OCI-LY3 (cell line): ENCODE measurements at regions not wholly inside any gene's neighbourhood (a gene's known extent, or its start where the extent isn't known, plus 50 kb on each side); places are given as distances from the start of the nearest gene placed in this dataset.

Source experiments
- EZH2phosphoT487 ChIP-seq: fragments of 200-600 bp; shearing (Covaris generic); IDR thresholded peaks from 2 replicates; pipeline ENCODE4 v1.6.1; 2018; ENCODE audit warnings: antibody characterized with exemption, mixed run types, low read depth
- TF ChIP-seq, protein P1 (sequence below): fragments of 200-600, 300-600 bp; sonication (generic); IDR thresholded peaks from 2 replicates; pipeline ENCODE4 v1.5.1; 2014; ENCODE audit warnings: antibody characterized with exemption, low read length, low read depth

DNA sequence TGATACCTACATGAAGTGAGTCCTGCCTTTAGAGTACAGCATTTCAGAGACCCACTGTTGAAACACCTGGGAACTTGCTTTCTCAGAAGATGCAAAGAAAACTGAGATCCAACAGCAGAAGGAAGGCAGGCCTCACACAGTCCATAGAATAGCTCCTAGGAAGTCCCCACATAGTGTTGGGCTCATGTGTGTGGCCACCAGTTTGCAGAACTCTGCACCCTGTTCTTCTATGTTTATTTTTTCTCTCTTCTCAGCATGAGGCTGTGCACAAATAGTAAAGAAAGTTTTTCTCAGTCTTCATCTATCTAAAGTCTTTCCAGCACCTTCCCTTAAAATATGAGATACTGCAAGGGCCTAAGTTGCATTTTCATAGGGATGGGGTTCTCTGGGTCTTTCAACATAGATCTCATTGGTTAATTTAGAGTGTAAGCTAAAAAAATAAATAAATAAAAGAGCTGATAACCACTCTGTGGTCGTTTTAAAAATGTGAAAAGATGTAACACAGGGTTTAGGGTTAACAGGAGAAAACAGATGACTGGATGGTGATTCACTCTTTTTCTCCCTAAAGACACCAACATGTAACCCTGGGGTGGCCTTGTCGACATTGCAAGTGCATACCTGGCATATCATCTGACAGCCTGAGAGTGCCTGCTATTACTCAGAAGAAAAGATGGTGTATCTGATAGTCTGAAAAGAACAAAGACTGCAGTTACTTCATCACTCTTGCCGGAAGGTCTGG lies 94.6 kb downstream of the ZC3H11B start:
- TF ChIP-seq, protein P1, sequence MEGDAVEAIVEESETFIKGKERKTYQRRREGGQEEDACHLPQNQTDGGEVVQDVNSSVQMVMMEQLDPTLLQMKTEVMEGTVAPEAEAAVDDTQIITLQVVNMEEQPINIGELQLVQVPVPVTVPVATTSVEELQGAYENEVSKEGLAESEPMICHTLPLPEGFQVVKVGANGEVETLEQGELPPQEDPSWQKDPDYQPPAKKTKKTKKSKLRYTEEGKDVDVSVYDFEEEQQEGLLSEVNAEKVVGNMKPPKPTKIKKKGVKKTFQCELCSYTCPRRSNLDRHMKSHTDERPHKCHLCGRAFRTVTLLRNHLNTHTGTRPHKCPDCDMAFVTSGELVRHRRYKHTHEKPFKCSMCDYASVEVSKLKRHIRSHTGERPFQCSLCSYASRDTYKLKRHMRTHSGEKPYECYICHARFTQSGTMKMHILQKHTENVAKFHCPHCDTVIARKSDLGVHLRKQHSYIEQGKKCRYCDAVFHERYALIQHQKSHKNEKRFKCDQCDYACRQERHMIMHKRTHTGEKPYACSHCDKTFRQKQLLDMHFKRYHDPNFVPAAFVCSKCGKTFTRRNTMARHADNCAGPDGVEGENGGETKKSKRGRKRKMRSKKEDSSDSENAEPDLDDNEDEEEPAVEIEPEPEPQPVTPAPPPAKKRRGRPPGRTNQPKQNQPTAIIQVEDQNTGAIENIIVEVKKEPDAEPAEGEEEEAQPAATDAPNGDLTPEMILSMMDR = no peak
- TF ChIP-seq EZH2phosphoT487 = no peak
